HUES64 (cell line): ENCODE measurements at regions not wholly inside any gene's neighbourhood (a gene's known extent, or its start where the extent isn't known, plus 50 kb on each side); places are given as distances from the start of the nearest gene placed in this dataset.
"Not testable (repeated sequence)": the region's sequence is repeated elsewhere in the genome, so short reads cannot be mapped to it uniquely, and the experiment has no call there.

Experiments used
- H3K27ac ChIP-seq: 2 replicates; pipeline ENCODE4 v1.7.0; 2013; ENCODE audit warnings: low read depth, low read length, inconsistent platforms
- H3K27me3 ChIP-seq: 2 replicates; pipeline ENCODE4 v1.6.1; 2013; ENCODE audit warnings: mild to moderate bottlenecking, low read length; ENCODE audit not compliant: insufficient read depth
- H3K36me3 ChIP-seq: 2 replicates; pipeline ENCODE4 v1.6.1; 2013; ENCODE audit warnings: mild to moderate bottlenecking, low read length; ENCODE audit not compliant: insufficient read depth
- H3K4me1 ChIP-seq: 2 replicates; pipeline ENCODE4 v1.6.1; 2013; ENCODE audit warnings: mild to moderate bottlenecking, low read length, moderate library complexity; ENCODE audit not compliant: insufficient read depth
- H3K4me3 ChIP-seq: 2 replicates; pipeline ENCODE4 v1.5.1; 2013; ENCODE audit warnings: mild to moderate bottlenecking, low read length, moderate library complexity
- H3K9ac ChIP-seq: 2 replicates; pipeline ENCODE4 v1.6.1; 2013; ENCODE audit warnings: mild to moderate bottlenecking, low read depth, low read length
- H3K9me3 ChIP-seq: 2 replicates; pipeline ENCODE4 v1.6.1; 2013; ENCODE audit warnings: low read depth, low read length; ENCODE audit not compliant: insufficient read depth
- WGBS: fragments of 150-250, 120-280 bp; methylation state at CpG from one replicate; pipeline ENCODE4 v1.1.7; 2013; ENCODE audit warnings: missing lambda C conversion rate; 5-methylcytosine and 5-hydroxymethylcytosine counted together

GRCh38 chr2:17460371-17461086, 57.7 kb downstream of the RAD51AP2 start:
- no peak overlapping the region for H3K27ac ChIP-seq
- H3K36me3 ChIP-seq, result no peaks in the 10 kb centered on the region
- H3K9me3 ChIP-seq, result no peaks in the 10 kb centered on the region
- H3K4me1 ChIP-seq, result no peaks in the 10 kb centered on the region
- no peaks in the 10 kb centered on the region for H3K27me3 ChIP-seq
- no peak overlapping the region for H3K4me3 ChIP-seq
- H3K9ac ChIP-seq, result no peak overlapping the region

GRCh38 chr2:17455343-17455742, 62.9 kb downstream of the RAD51AP2 start:
- H3K9me3 ChIP-seq, result no peaks in the 10 kb centered on the region
- no CpG with 5 or more reads among the region's 2 CpGs for WGBS
- no peak overlapping the region for H3K9ac ChIP-seq
- H3K36me3 ChIP-seq, result no peaks in the 10 kb centered on the region
- H3K27ac ChIP-seq, result no peak overlapping the region
- H3K4me1 ChIP-seq, result no peaks in the 10 kb centered on the region
- H3K27me3 ChIP-seq, result no peaks in the 10 kb centered on the region
- no peak overlapping the region for H3K4me3 ChIP-seq

GRCh38 chr2:17446191-17446590, 72.0 kb downstream of the RAD51AP2 start:
- not testable (repeated sequence) for H3K4me1 ChIP-seq, H3K4me3 ChIP-seq, H3K9me3 ChIP-seq, H3K27ac ChIP-seq, H3K9ac ChIP-seq, H3K27me3 ChIP-seq, H3K36me3 ChIP-seq
- WGBS, result 97% methylated on average over 3 of the region's 3 CpGs

- Histone ChIP-seq H3K4me3 (no peak overlapping the region), H3K36me3 (no peaks in the 10 kb centered on the region), H3K9ac (no peak overlapping the region), H3K27me3 (no peaks in the 10 kb centered on the region), H3K27ac (no peak overlapping the region), H3K9me3 (peaks cover 3% of the 10 kb centered on the region; the same call in 1 of the 2 replicates), H3K4me1 (peaks cover 9% of the 10 kb centered on the region; the same call in 1 of the 2 replicates)
- 94% methylated on average over 1 of the region's 1 CpG for WGBS
Measured at GRCh38 chr2:17445744-17446143, 72.5 kb downstream of the RAD51AP2 start.

- H3K9ac ChIP-seq, result no peak overlapping the region
- no peaks in the 10 kb centered on the region for H3K36me3 ChIP-seq
- no peak overlapping the region for H3K27ac ChIP-seq
- peaks cover 9% of the 10 kb centered on the region for H3K4me1 ChIP-seq
- H3K27me3 ChIP-seq, result no peaks in the 10 kb centered on the region
- no peaks in the 10 kb centered on the region for H3K9me3 ChIP-seq
- WGBS, result 89% methylated on average over 2 of the region's 2 CpGs
- H3K4me3 ChIP-seq, result no peak overlapping the region
Measured at GRCh38 chr2:17442334-17442733, 75.9 kb downstream of the RAD51AP2 start.

GRCh38 chr2:17441790-17442189, 76.5 kb downstream of the RAD51AP2 start:
- WGBS, result 84% methylated on average over 8 of the region's 9 CpGs
- no peak overlapping the region; the same call in 1 of the 2 replicates for H3K9ac ChIP-seq

GRCh38 chr2:17441055-17441771, 77.0 kb downstream of the RAD51AP2 start:
- no peaks in the 10 kb centered on the region for H3K9me3 ChIP-seq
- H3K4me1 ChIP-seq, result peaks cover 9% of the 10 kb centered on the region
- 53% methylated on average over 4 of the region's 4 CpGs for WGBS
- no peaks in the 10 kb centered on the region for H3K36me3 ChIP-seq
- H3K27ac ChIP-seq, result peak overlapping the region; percentile 73
- no peaks in the 10 kb centered on the region for H3K27me3 ChIP-seq
- peak overlapping the region; percentile 11; the same call in 1 of the 2 replicates for H3K9ac ChIP-seq
- no peak overlapping the region for H3K4me3 ChIP-seq

More at GRCh38 chr2:17441790-17442189, 76.5 kb downstream of the RAD51AP2 start:
- peak overlapping the region; percentile 73 for H3K27ac ChIP-seq
- H3K27me3 ChIP-seq, result no peaks in the 10 kb centered on the region
- H3K4me3 ChIP-seq, result no peak overlapping the region
- no peaks in the 10 kb centered on the region for H3K36me3 ChIP-seq
- H3K9me3 ChIP-seq, result no peaks in the 10 kb centered on the region
- H3K4me1 ChIP-seq, result peaks cover 9% of the 10 kb centered on the region

- H3K9me3 ChIP-seq, result no peaks in the 10 kb centered on the region
- no CpG with 5 or more reads among the region's 1 CpG for WGBS
Measured at GRCh38 chr2:17430326-17430725, 87.9 kb downstream of the RAD51AP2 start.

GRCh38 chr2:17429130-17429529, 89.1 kb downstream of the RAD51AP2 start:
- WGBS, result 91% methylated on average over 1 of the region's 1 CpG

More at GRCh38 chr2:17430326-17430725, 87.9 kb downstream of the RAD51AP2 start:
- Histone ChIP-seq H3K36me3 (no peaks in the 10 kb centered on the region), H3K27me3 (no peaks in the 10 kb centered on the region), H3K27ac (no peak overlapping the region), H3K4me1 (no peaks in the 10 kb centered on the region), H3K4me3 (no peak overlapping the region), H3K9ac (no peak overlapping the region)

GRCh38 chr2:17427401-17427800, 90.8 kb downstream of the RAD51AP2 start:
- Histone ChIP-seq H3K9me3 (no peaks in the 10 kb centered on the region), H3K27me3 (no peaks in the 10 kb centered on the region)

More at GRCh38 chr2:17429130-17429529, 89.1 kb downstream of the RAD51AP2 start:
- Histone ChIP-seq H3K4me1 (no peaks in the 10 kb centered on the region), H3K27ac (no peak overlapping the region), H3K4me3 (no peak overlapping the region), H3K36me3 (no peaks in the 10 kb centered on the region), H3K9ac (no peak overlapping the region), H3K27me3 (no peaks in the 10 kb centered on the region), H3K9me3 (no peaks in the 10 kb centered on the region)

GRCh38 chr2:17426743-17427142, 91.5 kb downstream of the RAD51AP2 start:
- WGBS, result 73% methylated on average over 1 of the region's 1 CpG
- no peak overlapping the region for H3K9ac ChIP-seq
- no peak overlapping the region for H3K27ac ChIP-seq
- H3K27me3 ChIP-seq, result no peaks in the 10 kb centered on the region
- no peaks in the 10 kb centered on the region for H3K9me3 ChIP-seq
- no peak overlapping the region for H3K4me3 ChIP-seq
- H3K36me3 ChIP-seq, result no peaks in the 10 kb centered on the region
- H3K4me1 ChIP-seq, result no peaks in the 10 kb centered on the region

More at GRCh38 chr2:17427401-17427800, 90.8 kb downstream of the RAD51AP2 start:
- Histone ChIP-seq H3K4me1 (no peaks in the 10 kb centered on the region), H3K9ac (no peak overlapping the region), H3K4me3 (no peak overlapping the region), H3K36me3 (no peaks in the 10 kb centered on the region), H3K27ac (no peak overlapping the region)
- WGBS, result 100% methylated on average over 1 of the region's 1 CpG
